Glutamatergic neuron (in vitro differentiated cells): ENCODE measurements at regions not wholly inside any gene's neighbourhood (a gene's known extent, or its start where the extent isn't known, plus 50 kb on each side); places are given as distances from the start of the nearest gene placed in this dataset.

Source experiments
- DNase-seq: peaks from one replicate; pipeline ENCODE4 v3.0.0; 2022
- H3K27ac Mint-ChIP-seq: one replicate; pipeline ENCODE4 v1.8.0; 2020; ENCODE audit warnings: mild to moderate bottlenecking, mixed read lengths, inconsistent platforms; ENCODE audit not compliant: unreplicated experiment
- H3K27me3 Mint-ChIP-seq: one replicate; pipeline ENCODE4 v1.8.0; 2020; ENCODE audit warnings: mild to moderate bottlenecking, moderate library complexity, mixed read lengths, inconsistent platforms; ENCODE audit not compliant: unreplicated experiment
- H3K36me3 Mint-ChIP-seq: one replicate; pipeline ENCODE4 v1.8.0; 2020; ENCODE audit warnings: mild to moderate bottlenecking, mixed read lengths, inconsistent platforms; ENCODE audit not compliant: unreplicated experiment
- H3K4me1 Mint-ChIP-seq: one replicate; pipeline ENCODE4 v1.8.0; 2020; ENCODE audit warnings: mild to moderate bottlenecking, low read depth, mixed read lengths, inconsistent platforms; ENCODE audit not compliant: unreplicated experiment
- H3K4me3 Mint-ChIP-seq: one replicate; pipeline ENCODE4 v1.8.0; 2020; ENCODE audit warnings: mild to moderate bottlenecking, mixed read lengths, inconsistent platforms; ENCODE audit not compliant: unreplicated experiment
- H3K9me3 Mint-ChIP-seq: one replicate; pipeline ENCODE4 v1.8.0; 2020; ENCODE audit warnings: mild to moderate bottlenecking, moderate library complexity, mixed read lengths, inconsistent platforms; ENCODE audit not compliant: unreplicated experiment
- TF ChIP-seq, protein P1 (sequence below): fragments of 200-600 bp; sonication (generic); IDR thresholded peaks from one replicate; pipeline ENCODE4 v1.5.0; 2021; ENCODE audit not compliant: partially characterized antibody, unreplicated experiment

DNA sequence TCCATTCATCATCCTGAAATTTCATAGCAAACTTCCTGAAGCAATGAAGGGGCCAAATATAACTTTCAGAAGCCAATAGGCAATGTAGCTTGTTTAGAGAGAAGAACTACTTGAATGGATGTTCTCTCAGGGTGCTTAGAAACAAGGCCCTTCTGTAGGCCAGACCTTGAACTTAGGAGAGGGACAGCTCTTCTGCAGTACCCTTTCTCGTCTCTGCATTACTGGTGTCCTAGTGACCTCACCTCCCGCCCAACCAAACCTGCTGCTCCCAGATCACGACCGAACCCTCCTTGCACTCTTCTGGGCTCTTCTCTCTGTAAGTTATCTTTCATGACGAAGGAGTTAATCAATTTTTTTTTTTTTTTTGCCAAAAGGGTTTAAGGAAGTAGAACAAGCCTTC is 543.9 kb downstream of the TDRD15 start:
- TF ChIP-seq, protein P1, sequence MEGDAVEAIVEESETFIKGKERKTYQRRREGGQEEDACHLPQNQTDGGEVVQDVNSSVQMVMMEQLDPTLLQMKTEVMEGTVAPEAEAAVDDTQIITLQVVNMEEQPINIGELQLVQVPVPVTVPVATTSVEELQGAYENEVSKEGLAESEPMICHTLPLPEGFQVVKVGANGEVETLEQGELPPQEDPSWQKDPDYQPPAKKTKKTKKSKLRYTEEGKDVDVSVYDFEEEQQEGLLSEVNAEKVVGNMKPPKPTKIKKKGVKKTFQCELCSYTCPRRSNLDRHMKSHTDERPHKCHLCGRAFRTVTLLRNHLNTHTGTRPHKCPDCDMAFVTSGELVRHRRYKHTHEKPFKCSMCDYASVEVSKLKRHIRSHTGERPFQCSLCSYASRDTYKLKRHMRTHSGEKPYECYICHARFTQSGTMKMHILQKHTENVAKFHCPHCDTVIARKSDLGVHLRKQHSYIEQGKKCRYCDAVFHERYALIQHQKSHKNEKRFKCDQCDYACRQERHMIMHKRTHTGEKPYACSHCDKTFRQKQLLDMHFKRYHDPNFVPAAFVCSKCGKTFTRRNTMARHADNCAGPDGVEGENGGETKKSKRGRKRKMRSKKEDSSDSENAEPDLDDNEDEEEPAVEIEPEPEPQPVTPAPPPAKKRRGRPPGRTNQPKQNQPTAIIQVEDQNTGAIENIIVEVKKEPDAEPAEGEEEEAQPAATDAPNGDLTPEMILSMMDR: no peak
- H3K9me3 Mint-ChIP-seq: peaks cover 1% of the 10 kb centered on the region
- H3K27me3 Mint-ChIP-seq: no peaks in the 10 kb centered on the region
- no peak overlapping the region for H3K27ac Mint-ChIP-seq
- no peaks in the 10 kb centered on the region for H3K4me1 Mint-ChIP-seq
- H3K36me3 Mint-ChIP-seq: no peaks in the 10 kb centered on the region
- H3K4me3 Mint-ChIP-seq: no peak overlapping the region
- no peak for DNase-seq

DNA sequence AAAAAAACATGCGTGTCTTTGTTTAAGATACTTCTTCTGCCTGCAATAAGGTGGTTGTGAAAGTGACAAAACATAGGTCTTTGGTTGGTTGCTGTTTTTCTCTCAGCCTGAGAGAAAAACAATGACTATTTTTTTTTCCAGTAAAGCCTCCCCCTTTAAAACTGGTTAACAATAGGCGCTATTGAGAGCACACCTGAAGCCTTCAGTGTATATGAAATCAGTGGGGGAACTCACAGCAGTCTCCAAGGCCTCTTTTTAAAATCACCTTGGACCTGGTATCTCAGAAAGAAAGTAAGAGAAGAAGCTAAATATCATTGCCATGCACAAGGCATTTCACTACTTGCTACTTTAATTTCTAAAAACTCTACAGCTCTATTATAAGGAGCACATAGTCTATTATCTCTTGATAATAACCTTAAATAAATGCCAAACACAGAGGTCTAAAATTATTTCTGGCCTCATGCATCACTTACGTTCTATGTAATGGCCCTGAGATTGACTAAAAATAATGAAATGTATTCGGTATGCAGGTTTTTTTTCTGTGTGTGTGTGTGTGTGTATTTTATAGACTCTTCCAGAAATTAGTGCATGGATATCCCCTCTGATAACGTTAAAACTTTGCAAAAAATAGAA is 544.4 kb downstream of the TDRD15 start:
- peaks cover 1% of the 10 kb centered on the region for H3K9me3 Mint-ChIP-seq
- H3K4me3 Mint-ChIP-seq: no peak overlapping the region
- H3K27ac Mint-ChIP-seq: no peak overlapping the region
- H3K4me1 Mint-ChIP-seq: no peaks in the 10 kb centered on the region
- TF ChIP-seq, protein P1: no peak
- no peaks in the 10 kb centered on the region for H3K36me3 Mint-ChIP-seq
- H3K27me3 Mint-ChIP-seq: no peaks in the 10 kb centered on the region
- DNase-seq: no peak

DNA sequence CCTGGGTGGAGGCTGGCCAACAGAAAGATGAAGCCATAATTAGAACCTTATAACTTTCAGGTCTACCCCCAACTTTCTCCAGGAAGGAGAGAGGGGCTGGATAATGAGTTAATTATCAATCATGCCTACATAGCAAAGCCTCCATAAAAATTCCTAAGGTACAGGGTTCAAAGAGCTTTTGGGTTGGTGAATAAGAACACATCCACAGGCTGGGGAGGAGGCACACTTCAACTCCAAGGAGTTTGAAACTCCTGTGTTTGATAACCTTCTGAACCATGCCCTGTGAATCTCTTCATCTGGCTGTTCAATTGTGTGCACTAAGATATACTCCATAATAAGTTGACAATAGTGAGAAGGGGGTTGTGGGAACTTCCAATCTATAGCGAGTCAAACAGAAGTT is 552.3 kb downstream of the TDRD15 start:
- Mint-ChIP-seq H3K9me3 (no peaks in the 10 kb centered on the region), H3K27me3 (no peaks in the 10 kb centered on the region), H3K4me3 (no peak overlapping the region), H3K36me3 (no peaks in the 10 kb centered on the region), H3K4me1 (no peaks in the 10 kb centered on the region), H3K27ac (no peak overlapping the region)
- DNase-seq: no peak
- TF ChIP-seq, protein P1: no peak

DNA sequence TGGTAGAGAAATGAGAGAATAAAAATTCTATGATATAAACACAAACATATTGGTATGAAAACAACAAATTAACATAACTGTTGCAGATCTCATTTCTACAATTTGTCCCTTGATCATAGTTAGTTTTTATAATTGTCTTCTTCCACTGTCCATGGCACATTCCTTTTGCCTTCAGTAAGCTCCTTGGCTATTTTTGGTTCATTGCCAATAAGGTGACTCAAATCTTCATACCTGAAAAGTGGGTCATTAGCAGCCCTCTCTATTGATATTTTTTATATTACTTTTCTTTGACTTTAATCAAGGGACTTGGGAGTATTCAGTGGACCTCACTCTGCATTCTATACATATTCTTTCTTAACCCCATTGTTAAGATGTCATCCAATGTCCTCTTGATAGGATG is 552.9 kb downstream of the TDRD15 start:
- TF ChIP-seq, protein P1: no peak
- Mint-ChIP-seq H3K4me3 (no peak overlapping the region), H3K36me3 (no peaks in the 10 kb centered on the region), H3K27ac (no peak overlapping the region), H3K9me3 (no peaks in the 10 kb centered on the region), H3K4me1 (no peaks in the 10 kb centered on the region), H3K27me3 (no peaks in the 10 kb centered on the region)
- no peak for DNase-seq

DNA sequence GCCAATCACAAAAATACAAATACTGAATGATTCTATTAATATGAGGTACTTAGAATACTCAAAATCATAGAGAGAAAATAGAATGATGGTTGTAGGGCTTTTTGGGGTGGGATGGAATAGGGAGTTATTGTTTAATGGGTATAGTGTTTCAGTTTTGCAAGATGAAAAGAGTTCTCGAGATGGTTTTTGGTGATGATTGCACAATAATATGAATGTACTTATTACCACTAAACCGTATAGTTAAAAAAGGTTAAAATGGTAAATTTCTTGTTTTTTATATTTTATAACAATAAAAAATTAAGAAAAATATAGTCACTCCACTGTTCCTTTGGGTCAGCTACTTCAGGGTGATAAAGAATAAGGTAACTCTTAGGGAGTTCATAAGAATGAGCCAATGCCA is 560.1 kb downstream of the TDRD15 start:
- Mint-ChIP-seq H3K27me3 (peaks cover 2% of the 10 kb centered on the region), H3K27ac (no peak overlapping the region), H3K36me3 (no peaks in the 10 kb centered on the region), H3K9me3 (no peaks in the 10 kb centered on the region), H3K4me3 (no peak overlapping the region), H3K4me1 (no peaks in the 10 kb centered on the region)
- TF ChIP-seq, protein P1: no peak
- DNase-seq: no peak
